Hematopoietic multipotent progenitor cell treated with erythropoietin and hydrocortisone succinate and interleukin-3 and kit ligand, for 6 days (in vitro differentiated cells): ENCODE measurements at regions not wholly inside any gene's neighbourhood (a gene's known extent, or its start where the extent isn't known, plus 50 kb on each side); places are given as distances from the start of the nearest gene placed in this dataset.

Experiments used
- DNase-seq: peaks from one replicate; pipeline ENCODE4 v3.0.0-alpha.2; 2015

GRCh38 chr12:114302606-114303315 lies 103.2 kb downstream of the TBX5 start:
- no peak for DNase-seq

GRCh38 chr12:114302117-114302516 lies 103.8 kb downstream of the TBX5 start:
- DNase-seq = no peak

- DNase-seq = no peak
These were observed 111.7 kb downstream of the TBX5 start for GRCh38 chr12:114294303-114294685.

- no peak for DNase-seq
These were observed 112.2 kb downstream of the TBX5 start for GRCh38 chr12:114293571-114294302.

- no peak for DNase-seq
These were observed 112.9 kb downstream of the TBX5 start for GRCh38 chr12:114293073-114293472.

- DNase-seq = no peak
These were observed 114.4 kb downstream of the TBX5 start for GRCh38 chr12:114291389-114292060.

GRCh38 chr12:114287821-114288525 lies 118.0 kb downstream of the TBX5 start:
- DNase-seq = no peak

GRCh38 chr12:114286145-114286544 lies 119.8 kb downstream of the TBX5 start:
- DNase-seq = no peak

GRCh38 chr12:114285554-114285953 lies 120.4 kb downstream of the TBX5 start:
- DNase-seq = no peak

GRCh38 chr12:114284041-114284440 lies 121.9 kb downstream of the TBX5 start:
- DNase-seq = no peak

- no peak for DNase-seq
These were observed 129.8 kb downstream of the TBX5 start for GRCh38 chr12:114275932-114276785.

GRCh38 chr12:114275086-114275485 lies 130.9 kb downstream of the TBX5 start:
- DNase-seq = no peak

- DNase-seq = no peak
These were observed 131.8 kb downstream of the TBX5 start for GRCh38 chr12:114274131-114274530.

- no peak for DNase-seq
These were observed 133.3 kb downstream of the TBX5 start for GRCh38 chr12:114272605-114273004.

- no peak for DNase-seq
These were observed 133.9 kb downstream of the TBX5 start for GRCh38 chr12:114272071-114272470.

- no peak for DNase-seq
These were observed 136.8 kb downstream of the TBX5 start for GRCh38 chr12:114269153-114269552.

GRCh38 chr12:114266536-114266935 lies 139.4 kb downstream of the TBX5 start:
- no peak for DNase-seq

GRCh38 chr12:114265036-114265435 lies 140.9 kb downstream of the TBX5 start:
- no peak for DNase-seq

GRCh38 chr12:114263056-114263805 lies 142.7 kb downstream of the TBX5 start:
- no peak for DNase-seq

GRCh38 chr12:114257687-114258086 lies 148.3 kb downstream of the TBX5 start:
- DNase-seq = no peak

- DNase-seq = peak; percentile 2
These were observed 150.9 kb downstream of the TBX5 start for GRCh38 chr12:114254998-114255397.
